ENCODE measurements at regions not wholly inside any gene's neighbourhood (a gene's known extent, or its start where the extent isn't known, plus 50 kb on each side); places are given as distances from the start of the nearest gene placed in this dataset.
A peak's percentile ranks its signal among the peaks of the same experiment; 100 is the strongest.

DNA sequence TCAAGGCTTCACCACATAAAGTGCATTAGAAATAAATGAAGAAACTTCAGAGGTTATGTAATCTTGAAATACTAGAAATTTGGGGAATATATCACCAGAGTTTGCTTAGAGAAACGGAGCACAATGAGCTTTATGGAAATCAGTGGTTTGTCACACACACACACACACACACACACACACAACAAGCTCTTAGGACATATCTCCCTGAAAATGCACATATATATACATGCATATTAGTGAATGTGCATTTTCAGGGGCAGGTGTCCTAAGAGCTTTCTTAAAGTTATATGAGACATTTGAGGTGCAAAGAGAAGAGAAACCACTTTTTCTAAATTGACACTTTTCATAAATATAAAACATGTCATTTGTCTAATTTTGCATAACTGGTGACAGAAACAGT lies 93.7 kb upstream of the CARD18 start:
- DNase-seq (ENCODE audit: low read depth) (no peak), FAIRE-seq (no peak)

DNA sequence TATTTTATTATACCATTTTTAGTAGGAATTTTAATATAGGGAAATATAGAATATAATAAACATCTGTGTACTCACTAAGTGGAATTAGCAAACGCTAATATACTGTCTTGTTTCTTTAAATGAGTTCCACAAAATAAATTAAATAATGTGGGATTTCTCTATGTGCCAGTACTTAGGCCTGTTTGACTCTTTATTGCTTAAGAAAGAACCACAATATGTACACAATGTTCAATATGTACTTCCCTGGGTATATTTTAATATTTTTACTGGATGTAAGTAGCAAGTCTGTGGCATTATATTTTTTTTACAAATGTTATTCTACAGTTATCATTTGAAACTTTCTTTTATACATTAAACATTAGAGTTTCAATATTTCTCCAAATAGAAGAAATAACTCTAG lies 92.5 kb upstream of the CARD18 start:
- FAIRE-seq = no peak
- TF ChIP-seq, protein P1, sequence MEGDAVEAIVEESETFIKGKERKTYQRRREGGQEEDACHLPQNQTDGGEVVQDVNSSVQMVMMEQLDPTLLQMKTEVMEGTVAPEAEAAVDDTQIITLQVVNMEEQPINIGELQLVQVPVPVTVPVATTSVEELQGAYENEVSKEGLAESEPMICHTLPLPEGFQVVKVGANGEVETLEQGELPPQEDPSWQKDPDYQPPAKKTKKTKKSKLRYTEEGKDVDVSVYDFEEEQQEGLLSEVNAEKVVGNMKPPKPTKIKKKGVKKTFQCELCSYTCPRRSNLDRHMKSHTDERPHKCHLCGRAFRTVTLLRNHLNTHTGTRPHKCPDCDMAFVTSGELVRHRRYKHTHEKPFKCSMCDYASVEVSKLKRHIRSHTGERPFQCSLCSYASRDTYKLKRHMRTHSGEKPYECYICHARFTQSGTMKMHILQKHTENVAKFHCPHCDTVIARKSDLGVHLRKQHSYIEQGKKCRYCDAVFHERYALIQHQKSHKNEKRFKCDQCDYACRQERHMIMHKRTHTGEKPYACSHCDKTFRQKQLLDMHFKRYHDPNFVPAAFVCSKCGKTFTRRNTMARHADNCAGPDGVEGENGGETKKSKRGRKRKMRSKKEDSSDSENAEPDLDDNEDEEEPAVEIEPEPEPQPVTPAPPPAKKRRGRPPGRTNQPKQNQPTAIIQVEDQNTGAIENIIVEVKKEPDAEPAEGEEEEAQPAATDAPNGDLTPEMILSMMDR (IDR thresholded peaks at IDR 0.05; ENCODE audit: insufficient read depth, low read length, severe bottlenecking) = no peak
- H3K27me3 ChIP-seq (ENCODE audit: control insufficient read depth, insufficient read depth, low read length) = no peaks in the 10 kb centered on the region
- no peak for DNase-seq (ENCODE audit: low read depth)
- H3K4me3 ChIP-seq (ENCODE audit: low read depth, low read length) = no peak overlapping the region
- no peaks in the 10 kb centered on the region for H3K36me3 ChIP-seq (ENCODE audit: control insufficient read depth, insufficient read depth, low read length)

More for the DNA sequence above, 93.7 kb upstream of the CARD18 start:
- Histone ChIP-seq H3K27me3 (ENCODE audit: control insufficient read depth, insufficient read depth, low read length) (no peaks in the 10 kb centered on the region), H3K36me3 (ENCODE audit: control insufficient read depth, insufficient read depth, low read length) (no peaks in the 10 kb centered on the region), H3K4me3 (ENCODE audit: low read depth, low read length) (no peak overlapping the region)
- TF ChIP-seq, protein P1 (IDR thresholded peaks at IDR 0.05; ENCODE audit: insufficient read depth, low read length, severe bottlenecking) = no peak

DNA sequence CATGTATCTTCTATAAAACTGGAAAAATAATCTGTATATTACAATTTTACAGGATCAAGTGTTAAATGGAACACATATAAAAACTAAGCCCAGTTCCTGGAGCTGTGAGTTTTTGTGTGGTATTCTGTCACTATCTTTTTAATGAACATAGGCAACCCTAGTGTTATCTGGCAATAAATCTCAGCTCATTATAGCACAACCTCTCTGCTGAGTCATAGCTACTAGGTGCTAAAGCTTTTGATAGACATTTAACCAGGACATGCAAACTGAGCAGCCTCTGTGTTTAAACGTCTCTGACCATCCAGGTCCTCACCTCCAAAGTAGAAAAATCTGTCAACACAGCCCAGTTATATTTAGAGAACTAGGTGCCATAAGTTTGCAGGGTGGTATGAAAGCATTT lies 91.0 kb upstream of the CARD18 start:
- Histone ChIP-seq H3K27me3 (ENCODE audit: control insufficient read depth, insufficient read depth, low read length) (no peaks in the 10 kb centered on the region), H3K4me3 (ENCODE audit: low read depth, low read length) (no peak overlapping the region), H3K36me3 (ENCODE audit: control insufficient read depth, insufficient read depth, low read length) (no peaks in the 10 kb centered on the region)
- DNase-seq (ENCODE audit: low read depth) = peak; percentile 28
- FAIRE-seq = no peak
- TF ChIP-seq, protein P1 (IDR thresholded peaks at IDR 0.05; ENCODE audit: insufficient read depth, low read length, severe bottlenecking) = no peak

DNA sequence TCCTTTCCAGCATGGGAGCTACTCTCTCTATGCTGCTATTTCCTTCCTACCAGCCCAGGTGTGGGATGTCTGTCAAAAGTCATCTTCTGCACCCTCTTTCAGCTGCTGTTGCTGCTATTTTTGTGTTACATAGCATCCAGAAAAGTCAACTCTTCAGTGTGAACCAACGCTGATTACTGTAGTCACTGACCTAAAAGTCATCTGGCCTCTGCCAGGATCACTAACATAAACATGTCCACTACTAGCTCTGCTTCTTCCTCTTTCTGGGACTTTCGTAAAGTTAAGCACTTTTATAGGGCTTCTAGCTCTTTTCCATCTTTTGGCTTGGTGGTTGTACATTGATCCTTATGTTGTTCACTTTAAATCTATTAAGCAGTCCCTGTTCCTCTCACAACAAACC lies 90.2 kb upstream of the CARD18 start:
- FAIRE-seq = no peak
- H3K27me3 ChIP-seq (ENCODE audit: control insufficient read depth, insufficient read depth, low read length) = no peaks in the 10 kb centered on the region
- no peak for DNase-seq (ENCODE audit: low read depth)
- TF ChIP-seq, protein P1 (IDR thresholded peaks at IDR 0.05; ENCODE audit: insufficient read depth, low read length, severe bottlenecking) = no peak
- H3K4me3 ChIP-seq (ENCODE audit: low read depth, low read length) = no peak overlapping the region
- H3K36me3 ChIP-seq (ENCODE audit: control insufficient read depth, insufficient read depth, low read length) = no peaks in the 10 kb centered on the region

DNA sequence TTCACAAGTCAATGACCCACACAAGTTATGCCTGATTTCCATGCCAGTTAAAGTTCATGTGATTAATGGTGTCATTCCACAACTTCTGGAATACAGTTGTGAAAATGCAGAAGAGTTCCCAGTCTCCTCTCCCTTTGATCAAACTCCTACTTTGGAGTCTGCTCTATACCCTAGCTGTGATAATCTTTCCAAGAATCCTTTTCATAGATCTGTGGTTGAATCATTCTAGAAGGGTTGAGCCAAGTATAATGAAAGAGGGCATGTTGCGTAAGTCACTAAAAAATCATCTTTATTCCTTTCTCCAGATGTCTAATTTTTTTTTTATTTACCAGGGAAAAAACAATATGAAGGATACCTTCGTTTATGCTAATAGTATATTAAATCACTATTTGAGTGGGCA lies 89.7 kb upstream of the CARD18 start:
- FAIRE-seq (no peak), DNase-seq (ENCODE audit: low read depth) (peak; percentile 31)
- TF ChIP-seq, protein P1 (IDR thresholded peaks at IDR 0.05; ENCODE audit: insufficient read depth, low read length, severe bottlenecking) = no peak
- Histone ChIP-seq H3K36me3 (ENCODE audit: control insufficient read depth, insufficient read depth, low read length) (no peaks in the 10 kb centered on the region), H3K27me3 (ENCODE audit: control insufficient read depth, insufficient read depth, low read length) (no peaks in the 10 kb centered on the region), H3K4me3 (ENCODE audit: low read depth, low read length) (no peak overlapping the region)

DNA sequence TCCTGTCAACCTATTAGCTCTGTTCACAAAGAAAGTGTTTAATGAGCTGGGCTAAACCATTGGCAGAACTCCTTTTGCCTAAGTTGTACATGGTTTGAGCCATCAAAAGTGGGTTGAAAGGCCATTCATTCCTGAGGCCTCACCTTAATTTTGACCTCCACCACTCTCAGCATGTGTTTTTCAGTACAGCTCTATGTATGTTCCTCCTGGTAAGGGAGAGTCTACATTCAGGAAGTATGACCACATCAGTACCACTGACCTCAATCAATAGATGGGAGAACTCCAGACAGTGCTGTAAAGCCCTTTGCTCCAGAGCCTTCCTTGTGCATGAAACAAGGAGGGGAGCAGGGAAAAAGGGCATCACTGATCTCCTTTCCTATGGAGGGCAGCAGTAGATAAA lies 87.8 kb upstream of the CARD18 start:
- DNase-seq (ENCODE audit: low read depth) (no peak), FAIRE-seq (no peak)
- Histone ChIP-seq H3K4me3 (ENCODE audit: low read depth, low read length) (no peak overlapping the region), H3K36me3 (ENCODE audit: control insufficient read depth, insufficient read depth, low read length) (no peaks in the 10 kb centered on the region), H3K27me3 (ENCODE audit: control insufficient read depth, insufficient read depth, low read length) (no peaks in the 10 kb centered on the region)
- TF ChIP-seq, protein P1 (IDR thresholded peaks at IDR 0.05; ENCODE audit: insufficient read depth, low read length, severe bottlenecking) = no peak
